LNCaP clone FGC (cell line): ENCODE measurements at regions not wholly inside any gene's neighbourhood (a gene's known extent, or its start where the extent isn't known, plus 50 kb on each side); places are given as distances from the start of the nearest gene placed in this dataset.

Experiments used
- DNase-seq: peaks from one replicate; pipeline ENCODE4 v3.0.0-alpha.2; 2011; ENCODE audit warnings: low read depth
- H3K4me3 ChIP-seq: 2 replicates; pipeline ENCODE4 v1.5.1; 2011; ENCODE audit warnings: mild to moderate bottlenecking, low read depth, low read length, control low read depth
- TF ChIP-seq, protein P1 (sequence below): IDR thresholded peaks from 2 replicates; pipeline ENCODE4 v1.5.1; 2012; ENCODE audit warnings: mild to moderate bottlenecking; ENCODE audit not compliant: control insufficient read depth, insufficient read depth; ENCODE audit errors: extremely low read depth

DNA sequence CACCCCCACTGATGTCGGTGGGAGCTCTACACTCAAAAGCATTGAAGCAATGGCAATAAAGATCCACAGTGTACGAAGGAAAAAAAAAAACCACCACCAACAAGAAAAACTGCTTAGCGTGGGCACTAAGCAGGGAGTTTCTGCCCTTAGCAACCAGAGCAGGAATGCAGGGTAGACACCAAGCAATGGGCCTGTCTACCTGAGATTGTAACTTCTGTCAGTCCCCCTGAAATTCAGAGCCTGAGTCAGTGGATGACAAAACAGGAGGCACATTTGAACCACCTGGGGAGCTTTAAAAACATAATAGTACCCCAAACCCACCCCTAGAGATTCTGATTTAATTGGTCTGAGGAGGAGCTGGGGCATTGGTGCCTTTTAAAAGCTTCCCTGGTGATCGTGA, 275.2 kb downstream of the SATB1 start:
- no peak for DNase-seq
- no peak overlapping the region for H3K4me3 ChIP-seq
- TF ChIP-seq, protein P1, sequence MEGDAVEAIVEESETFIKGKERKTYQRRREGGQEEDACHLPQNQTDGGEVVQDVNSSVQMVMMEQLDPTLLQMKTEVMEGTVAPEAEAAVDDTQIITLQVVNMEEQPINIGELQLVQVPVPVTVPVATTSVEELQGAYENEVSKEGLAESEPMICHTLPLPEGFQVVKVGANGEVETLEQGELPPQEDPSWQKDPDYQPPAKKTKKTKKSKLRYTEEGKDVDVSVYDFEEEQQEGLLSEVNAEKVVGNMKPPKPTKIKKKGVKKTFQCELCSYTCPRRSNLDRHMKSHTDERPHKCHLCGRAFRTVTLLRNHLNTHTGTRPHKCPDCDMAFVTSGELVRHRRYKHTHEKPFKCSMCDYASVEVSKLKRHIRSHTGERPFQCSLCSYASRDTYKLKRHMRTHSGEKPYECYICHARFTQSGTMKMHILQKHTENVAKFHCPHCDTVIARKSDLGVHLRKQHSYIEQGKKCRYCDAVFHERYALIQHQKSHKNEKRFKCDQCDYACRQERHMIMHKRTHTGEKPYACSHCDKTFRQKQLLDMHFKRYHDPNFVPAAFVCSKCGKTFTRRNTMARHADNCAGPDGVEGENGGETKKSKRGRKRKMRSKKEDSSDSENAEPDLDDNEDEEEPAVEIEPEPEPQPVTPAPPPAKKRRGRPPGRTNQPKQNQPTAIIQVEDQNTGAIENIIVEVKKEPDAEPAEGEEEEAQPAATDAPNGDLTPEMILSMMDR = no peak

DNA sequence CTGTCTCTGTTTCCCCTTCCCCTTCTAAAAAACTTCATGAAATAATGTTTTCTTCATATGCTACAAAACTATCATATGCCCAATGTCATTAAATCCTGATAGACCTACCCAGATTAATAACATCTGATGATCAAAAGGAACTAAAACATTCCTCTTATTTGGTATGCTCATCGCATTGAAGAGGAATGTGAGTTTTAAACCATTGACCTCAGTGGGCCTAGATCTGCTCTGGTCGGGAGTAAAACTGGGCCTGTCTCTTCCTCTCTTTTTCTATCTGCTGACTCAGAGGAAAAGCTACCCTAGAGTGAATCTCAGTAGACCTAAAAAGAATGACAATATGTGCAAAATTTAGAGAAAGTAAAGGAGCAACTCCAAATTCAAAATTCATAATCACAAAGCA, 275.8 kb downstream of the SATB1 start:
- no peak overlapping the region for H3K4me3 ChIP-seq
- DNase-seq = no peak
- TF ChIP-seq, protein P1 = no peak

DNA sequence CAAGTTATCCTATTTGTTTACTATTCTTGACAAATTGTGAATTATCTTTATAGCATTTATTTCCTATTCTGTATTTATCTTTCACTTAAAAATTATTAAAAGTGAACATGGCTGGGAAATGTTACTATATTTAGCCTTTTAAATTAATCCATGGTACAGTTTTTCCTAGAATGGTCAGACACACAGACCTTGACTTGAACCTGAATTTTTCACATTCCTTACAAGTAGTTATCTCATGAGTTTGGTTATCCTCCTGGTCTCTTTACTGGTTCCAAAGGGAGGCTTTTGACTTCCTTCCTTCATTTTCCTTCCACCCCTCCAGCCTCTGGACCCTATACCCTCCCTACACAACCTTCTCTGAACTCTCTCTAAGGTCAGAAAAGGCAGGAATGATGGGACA, 280.6 kb downstream of the SATB1 start:
- TF ChIP-seq, protein P1 = no peak
- no peak overlapping the region for H3K4me3 ChIP-seq
- no peak for DNase-seq

DNA sequence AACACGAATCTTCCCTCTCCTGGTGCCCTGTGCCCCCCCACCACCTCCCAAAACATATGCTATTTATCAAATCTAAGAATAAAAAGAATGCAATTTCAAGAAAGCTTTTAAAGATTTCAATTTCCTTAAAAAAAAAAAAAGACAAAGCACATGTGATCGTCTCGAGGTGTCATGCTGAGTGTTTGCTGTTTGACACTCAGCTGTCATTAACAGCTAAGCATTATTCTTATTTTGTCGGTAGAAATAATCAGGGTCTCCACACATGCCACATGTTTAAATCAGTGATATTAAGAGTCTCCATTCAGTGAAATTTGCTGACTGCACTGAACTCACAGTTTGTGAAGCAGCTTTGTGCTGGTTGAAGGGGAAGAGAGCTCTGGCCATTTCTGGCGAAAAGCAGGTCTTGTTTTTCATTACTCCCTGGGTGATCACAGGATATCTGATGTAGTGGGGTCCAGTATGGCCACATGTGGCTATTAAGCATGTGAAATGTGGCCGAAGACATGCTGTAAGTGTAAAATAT, 281.8 kb downstream of the SATB1 start:
- DNase-seq = no peak
- H3K4me3 ChIP-seq = no peak overlapping the region
- TF ChIP-seq, protein P1 = no peak

- H3K4me3 ChIP-seq = no peak overlapping the region
- no peak for DNase-seq
- TF ChIP-seq, protein P1 = no peak
Measured at GRCh38 chr3:18137958-18138357, 287.2 kb downstream of the SATB1 start.

GRCh38 chr3:18135060-18135814, 289.9 kb downstream of the SATB1 start:
- TF ChIP-seq, protein P1 = no peak
- DNase-seq = no peak
- H3K4me3 ChIP-seq = no peak overlapping the region
